ENCODE measurements at regions not wholly inside any gene's neighbourhood (a gene's known extent, or its start where the extent isn't known, plus 50 kb on each side); places are given as distances from the start of the nearest gene placed in this dataset.
"Not testable (repeated sequence)": the region's sequence is repeated elsewhere in the genome, so short reads cannot be mapped to it uniquely, and the experiment has no call there.

DNA sequence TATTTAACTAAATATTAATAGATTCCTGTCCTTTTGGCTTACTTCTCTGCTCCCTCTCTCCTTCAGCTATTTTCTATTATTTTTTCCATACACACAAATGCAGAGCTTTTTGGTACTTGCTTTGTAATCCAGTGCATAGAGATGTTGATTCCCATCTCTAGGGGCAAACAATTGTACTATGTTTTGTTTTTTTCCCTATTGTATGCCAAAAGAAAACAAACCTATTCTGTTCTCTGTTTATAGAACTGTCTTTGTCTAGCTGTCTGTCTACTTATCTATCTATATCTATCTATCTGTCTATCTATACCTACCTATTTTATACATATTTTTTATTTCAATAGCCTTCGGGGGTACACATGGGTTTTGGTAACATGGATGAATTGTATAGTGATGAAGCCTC, 121.6 kb upstream of the LIFR start:
- TF ChIP-seq, protein P1, sequence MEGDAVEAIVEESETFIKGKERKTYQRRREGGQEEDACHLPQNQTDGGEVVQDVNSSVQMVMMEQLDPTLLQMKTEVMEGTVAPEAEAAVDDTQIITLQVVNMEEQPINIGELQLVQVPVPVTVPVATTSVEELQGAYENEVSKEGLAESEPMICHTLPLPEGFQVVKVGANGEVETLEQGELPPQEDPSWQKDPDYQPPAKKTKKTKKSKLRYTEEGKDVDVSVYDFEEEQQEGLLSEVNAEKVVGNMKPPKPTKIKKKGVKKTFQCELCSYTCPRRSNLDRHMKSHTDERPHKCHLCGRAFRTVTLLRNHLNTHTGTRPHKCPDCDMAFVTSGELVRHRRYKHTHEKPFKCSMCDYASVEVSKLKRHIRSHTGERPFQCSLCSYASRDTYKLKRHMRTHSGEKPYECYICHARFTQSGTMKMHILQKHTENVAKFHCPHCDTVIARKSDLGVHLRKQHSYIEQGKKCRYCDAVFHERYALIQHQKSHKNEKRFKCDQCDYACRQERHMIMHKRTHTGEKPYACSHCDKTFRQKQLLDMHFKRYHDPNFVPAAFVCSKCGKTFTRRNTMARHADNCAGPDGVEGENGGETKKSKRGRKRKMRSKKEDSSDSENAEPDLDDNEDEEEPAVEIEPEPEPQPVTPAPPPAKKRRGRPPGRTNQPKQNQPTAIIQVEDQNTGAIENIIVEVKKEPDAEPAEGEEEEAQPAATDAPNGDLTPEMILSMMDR (IDR thresholded peaks at IDR 0.05), result no peak
- intact Hi-C loops (cut with DNase I), result no loop called here
- Histone ChIP-seq H3K4me1 (no peaks in the 10 kb centered on the region), H3K4me3 (no peak overlapping the region), H3K36me3 (no peaks in the 10 kb centered on the region), H3K9me3 (no peaks in the 10 kb centered on the region), H3K9ac (ENCODE audit: low read depth in 2 of 2, low read length in 2 of 2) (no peak overlapping the region), H3K27me3 (no peaks in the 10 kb centered on the region), H3K27ac (no peak overlapping the region)
- DNase-seq, result no peak

DNA sequence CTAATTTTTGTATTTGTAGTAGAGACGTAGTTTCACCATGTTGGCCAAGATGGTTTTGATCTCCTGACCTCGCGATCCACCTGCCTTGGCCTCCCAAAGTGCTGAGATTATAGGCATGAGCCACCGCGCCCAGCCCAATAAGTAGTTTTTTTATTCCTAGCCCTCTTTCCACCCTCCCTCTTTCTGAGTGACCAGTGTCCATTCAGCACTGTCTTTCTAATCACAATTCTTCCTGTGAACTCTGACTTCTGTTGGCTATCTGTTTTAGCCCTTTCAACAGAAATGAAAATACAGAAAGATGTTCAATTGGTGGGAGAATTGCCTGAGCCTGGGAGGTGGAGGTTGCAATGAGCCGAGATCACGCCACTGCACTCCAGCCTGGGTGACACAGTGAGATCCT, 122.3 kb upstream of the LIFR start:
- H3K9ac ChIP-seq (ENCODE audit: low read depth in 2 of 2, low read length in 2 of 2); intact Hi-C loops (cut with DNase I); H3K27ac ChIP-seq: not testable (repeated sequence)

DNA sequence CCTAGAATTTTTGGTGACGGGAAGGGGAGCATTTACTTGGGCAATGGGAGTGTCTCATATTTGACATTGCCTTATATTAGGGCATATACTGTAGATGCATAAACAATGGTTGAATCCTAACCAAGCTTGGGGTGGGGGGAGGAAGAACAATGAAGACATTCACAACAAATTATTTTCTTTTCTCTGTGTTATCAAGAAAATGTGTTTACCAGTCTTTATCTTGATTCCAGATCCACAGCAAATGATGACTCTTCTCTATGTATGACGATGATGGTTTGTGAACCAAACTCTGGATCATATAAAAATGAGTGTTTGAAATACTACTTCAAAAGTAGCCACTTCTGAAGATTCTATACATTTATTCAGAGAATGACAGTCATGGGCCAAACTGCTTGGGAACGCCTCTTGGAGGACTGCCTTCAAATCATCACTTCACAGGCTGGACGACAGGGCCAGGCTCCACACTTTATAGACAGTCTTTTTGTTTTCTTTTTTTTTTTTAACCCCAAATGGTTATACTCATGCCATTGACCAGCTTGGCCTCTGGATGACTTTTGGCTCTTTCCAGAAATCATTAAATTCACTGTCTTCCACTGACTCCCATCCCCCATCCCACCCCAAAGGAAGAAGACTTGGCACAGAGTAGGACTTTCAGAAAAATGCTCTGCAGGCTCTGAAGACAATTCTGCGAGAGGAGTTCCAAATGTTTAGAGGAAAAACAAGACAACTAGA, 123.8 kb upstream of the LIFR start:
- H3K4me3 ChIP-seq, result no peak overlapping the region
- DNase-seq, result no peak

More for the DNA sequence above, 122.3 kb upstream of the LIFR start:
- H3K4me1 ChIP-seq, H3K27me3 ChIP-seq, DNase-seq, H3K4me3 ChIP-seq, H3K36me3 ChIP-seq, H3K9me3 ChIP-seq: not testable (repeated sequence)

DNA sequence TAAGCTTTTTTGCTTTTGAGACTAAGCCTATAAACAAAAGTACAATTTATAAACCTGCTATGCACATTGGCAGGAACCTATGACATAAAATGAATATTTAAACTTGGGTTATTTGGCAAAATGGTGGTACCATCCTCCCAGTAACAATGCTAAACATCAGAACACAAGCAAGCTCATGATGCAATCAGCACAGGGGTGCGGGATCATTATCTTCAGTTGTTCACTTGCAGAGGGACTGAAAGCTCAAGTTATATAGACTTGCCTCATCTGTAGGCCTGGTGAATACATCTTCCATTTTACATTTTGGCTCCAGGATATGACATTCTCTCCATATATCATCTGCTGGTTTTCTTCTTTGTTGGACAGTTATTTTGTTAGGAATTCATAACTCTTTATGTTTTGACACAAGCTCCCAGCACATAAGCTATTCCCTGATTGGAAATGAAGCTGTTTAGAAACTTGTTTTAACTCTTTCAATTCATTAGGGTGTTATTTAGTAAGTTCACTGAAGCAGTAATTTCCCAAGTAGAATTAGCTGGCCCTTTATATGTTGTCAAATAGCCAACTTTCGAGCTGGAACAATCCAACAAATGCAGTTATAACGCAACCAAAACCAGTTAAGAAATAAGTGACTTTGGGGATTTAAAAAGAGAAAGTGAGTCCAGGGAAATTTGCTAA, 124.7 kb upstream of the LIFR start:
- Histone ChIP-seq H3K27ac (no peak overlapping the region), H3K9ac (ENCODE audit: low read depth in 2 of 2, low read length in 2 of 2) (no peak overlapping the region), H3K36me3 (no peaks in the 10 kb centered on the region), H3K9me3 (no peaks in the 10 kb centered on the region), H3K27me3 (no peaks in the 10 kb centered on the region), H3K4me3 (no peak overlapping the region), H3K4me1 (no peaks in the 10 kb centered on the region)
- intact Hi-C loops (cut with DNase I), result no loop called here
- DNase-seq, result no peak
- TF ChIP-seq, protein P1 (IDR thresholded peaks at IDR 0.05), result no peak

More for the DNA sequence above, 123.8 kb upstream of the LIFR start:
- intact Hi-C loops (cut with DNase I), result no loop called here
- Histone ChIP-seq H3K36me3 (no peaks in the 10 kb centered on the region), H3K4me1 (no peaks in the 10 kb centered on the region), H3K27ac (no peak overlapping the region), H3K9ac (ENCODE audit: low read depth in 2 of 2, low read length in 2 of 2) (no peak overlapping the region), H3K9me3 (no peaks in the 10 kb centered on the region), H3K27me3 (no peaks in the 10 kb centered on the region)
- TF ChIP-seq, protein P1 (IDR thresholded peaks at IDR 0.05), result no peak

DNA sequence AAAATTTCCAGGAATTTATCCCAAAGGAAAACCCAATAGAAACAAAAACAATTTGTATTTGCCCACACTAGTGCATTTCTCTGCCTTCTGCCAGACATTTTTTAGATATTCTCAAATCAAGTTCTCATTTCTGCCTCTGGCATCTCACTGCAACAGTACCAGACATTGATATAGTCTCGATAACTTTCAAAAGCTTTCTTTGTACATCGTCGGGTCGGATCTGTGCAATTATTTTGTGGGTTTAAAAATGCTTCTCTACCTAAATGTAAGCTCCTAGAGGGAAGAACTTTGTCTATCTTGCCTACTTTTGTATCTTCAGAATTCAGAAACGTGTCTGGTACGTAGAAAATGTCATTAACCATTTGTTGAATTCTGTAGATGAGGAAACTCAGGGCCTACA, 125.5 kb upstream of the LIFR start:
- Histone ChIP-seq H3K27me3 (no peaks in the 10 kb centered on the region), H3K4me3 (no peak overlapping the region), H3K27ac (no peak overlapping the region), H3K4me1 (no peaks in the 10 kb centered on the region), H3K9ac (ENCODE audit: low read depth in 2 of 2, low read length in 2 of 2) (no peak overlapping the region), H3K36me3 (no peaks in the 10 kb centered on the region), H3K9me3 (no peaks in the 10 kb centered on the region)
- TF ChIP-seq, protein P1 (IDR thresholded peaks at IDR 0.05), result no peak
- no peak for DNase-seq
- intact Hi-C loops (cut with DNase I), result no loop called here

DNA sequence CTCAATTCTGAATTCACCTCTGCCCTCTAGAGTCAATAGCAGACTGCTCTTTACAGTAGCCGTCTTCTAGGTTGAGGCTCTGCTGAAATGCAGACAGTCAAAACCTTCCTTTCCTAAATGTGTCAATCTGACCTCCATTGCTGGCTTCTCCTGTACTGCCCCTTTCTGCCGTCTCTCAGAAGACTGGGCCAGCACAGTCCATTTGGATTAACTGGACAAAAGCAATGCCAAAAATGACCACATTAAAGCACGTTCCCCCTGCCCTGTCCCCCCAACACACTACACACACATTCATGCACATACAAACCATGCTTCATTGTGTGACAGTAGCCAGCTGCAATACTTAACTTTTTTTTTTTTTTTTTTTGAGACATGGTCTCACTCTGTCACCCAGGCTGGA, 130.2 kb upstream of the LIFR start:
- Histone ChIP-seq H3K9me3 (no peaks in the 10 kb centered on the region), H3K4me3 (no peak overlapping the region), H3K27me3 (peaks cover 7% of the 10 kb centered on the region), H3K4me1 (no peaks in the 10 kb centered on the region), H3K27ac (no peak overlapping the region), H3K9ac (ENCODE audit: low read depth in 2 of 2, low read length in 2 of 2) (no peak overlapping the region), H3K36me3 (no peaks in the 10 kb centered on the region)
- no peak for DNase-seq
- intact Hi-C loops (cut with DNase I), result no loop called here
- TF ChIP-seq, protein P1 (IDR thresholded peaks at IDR 0.05), result no peak

Data from colonic mucosa (tissue), 4 donors.